NCI-H748 (cell line): ENCODE measurements at regions not wholly inside any gene's neighbourhood (a gene's known extent, or its start where the extent isn't known, plus 50 kb on each side); places are given as distances from the start of the nearest gene placed in this dataset.
"Not testable (repeated sequence)": the region's sequence is repeated elsewhere in the genome, so short reads cannot be mapped to it uniquely, and the experiment has no call there.

Experiments
- DNase-seq: peaks from one replicate; lab custom pipeline; 2025; ENCODE audit not compliant: unreplicated experiment; lab: John Stamatoyannopoulos, UW

GRCh38 chr12:105423237-105423636 lies 92.7 kb downstream of the C12orf75 start:
- no peak for DNase-seq

DNA sequence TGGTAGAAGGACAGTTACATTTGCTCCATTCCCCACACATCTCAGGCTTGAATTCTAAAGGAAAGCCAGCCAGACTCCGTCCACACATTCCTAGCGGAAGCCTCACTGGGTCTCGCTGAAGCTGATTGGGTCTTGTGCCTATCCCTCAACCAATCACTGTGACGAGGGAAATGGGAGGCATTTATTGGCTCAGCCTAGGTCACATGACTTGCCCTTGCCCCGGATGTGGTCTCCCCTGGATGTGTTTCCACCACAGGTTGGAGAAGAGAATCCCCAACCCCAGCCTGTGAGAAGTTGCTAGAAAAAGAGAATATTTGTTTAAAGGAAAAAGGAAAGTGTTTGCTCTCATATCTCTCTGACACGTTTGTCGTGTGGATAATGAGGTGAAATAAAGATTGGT lies 93.4 kb downstream of the C12orf75 start:
- no peak for DNase-seq

- no peak for DNase-seq
Observed at GRCh38 chr12:105425254-105426174, 95.0 kb downstream of the C12orf75 start.

- no peak for DNase-seq
Observed at GRCh38 chr12:105426766-105427165, 96.3 kb downstream of the C12orf75 start.

GRCh38 chr12:105427883-105428282 lies 97.4 kb downstream of the C12orf75 start:
- no peak for DNase-seq

DNA sequence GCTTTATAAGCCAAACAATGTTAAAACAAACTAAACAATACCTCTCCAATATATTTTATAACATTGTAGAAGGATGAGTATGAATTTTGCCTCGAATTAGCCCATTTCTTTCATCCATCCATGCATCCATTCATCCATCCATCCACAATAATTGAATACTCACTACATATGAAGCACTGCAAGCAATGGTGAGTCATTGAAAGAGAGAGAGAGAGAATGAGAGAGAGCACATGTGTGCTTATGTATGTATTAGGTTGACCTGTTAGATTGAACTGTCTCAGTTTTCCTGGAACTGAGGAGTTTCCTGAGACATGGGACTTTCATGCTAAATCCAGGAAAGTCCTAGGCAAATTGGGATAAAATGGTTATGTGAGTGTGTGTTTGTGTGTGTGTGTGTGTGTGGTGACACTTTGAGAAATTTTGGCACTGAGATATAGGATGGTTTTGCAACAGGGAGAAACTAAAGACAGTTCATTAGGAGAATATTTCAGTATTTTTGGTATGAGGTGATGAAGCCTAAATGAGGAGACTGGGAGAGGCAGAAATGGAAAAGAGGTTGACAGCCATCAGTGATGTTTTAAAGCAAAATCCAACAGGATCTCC lies 98.4 kb downstream of the C12orf75 start:
- no peak for DNase-seq

- DNase-seq: no peak
Observed at GRCh38 chr12:105429511-105429910, 99.0 kb downstream of the C12orf75 start.

DNA sequence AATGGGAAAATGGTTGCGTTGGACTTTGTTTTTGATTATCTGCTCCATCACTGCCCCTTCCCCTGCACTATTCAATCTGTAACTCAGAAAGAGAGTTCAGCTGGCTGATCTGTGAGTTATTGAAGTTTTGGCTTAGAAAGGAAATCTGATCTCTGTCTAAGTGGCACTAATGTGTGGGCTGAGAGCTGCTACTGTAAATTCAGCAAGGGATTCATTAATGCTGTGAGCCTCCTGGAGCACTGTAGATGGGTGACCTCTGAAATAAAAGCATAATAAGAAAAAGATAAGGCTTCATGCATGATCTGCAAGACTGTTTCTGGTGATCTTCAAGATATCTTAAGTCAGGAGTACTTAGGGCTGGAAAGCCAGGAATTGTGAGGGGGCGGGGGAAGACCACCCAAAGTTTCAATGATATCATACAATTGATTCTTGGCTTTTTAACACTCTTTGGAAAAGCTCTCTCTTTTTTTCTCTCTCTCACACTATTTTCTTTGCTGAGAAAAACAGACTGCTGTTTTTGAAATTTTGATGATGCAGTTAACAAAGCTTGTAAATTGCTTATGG lies 101.1 kb downstream of the C12orf75 start:
- no peak for DNase-seq

DNA sequence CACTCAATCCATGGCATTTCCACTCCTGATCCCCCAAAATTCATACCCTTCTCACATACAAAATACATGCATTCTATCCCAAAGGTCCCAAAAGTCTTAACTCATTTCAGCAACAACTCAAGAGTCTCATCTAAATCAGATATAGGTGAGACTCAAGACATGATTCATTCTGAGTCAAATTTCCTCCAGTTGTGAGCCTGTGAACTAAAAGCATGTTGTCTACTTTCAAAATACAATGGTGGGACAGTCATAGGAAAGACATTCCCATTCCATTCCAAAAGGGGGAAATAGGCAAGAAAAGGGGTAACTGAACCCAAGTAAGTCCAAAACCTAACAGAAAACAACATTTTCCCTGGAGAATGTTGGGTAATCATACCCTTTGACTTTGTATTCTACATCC lies 103.3 kb downstream of the C12orf75 start:
- no peak for DNase-seq

GRCh38 chr12:105436636-105437035 lies 106.1 kb downstream of the C12orf75 start:
- no peak for DNase-seq

- DNase-seq: no peak
Observed at GRCh38 chr12:105440037-105440664, 109.7 kb downstream of the C12orf75 start.

DNA sequence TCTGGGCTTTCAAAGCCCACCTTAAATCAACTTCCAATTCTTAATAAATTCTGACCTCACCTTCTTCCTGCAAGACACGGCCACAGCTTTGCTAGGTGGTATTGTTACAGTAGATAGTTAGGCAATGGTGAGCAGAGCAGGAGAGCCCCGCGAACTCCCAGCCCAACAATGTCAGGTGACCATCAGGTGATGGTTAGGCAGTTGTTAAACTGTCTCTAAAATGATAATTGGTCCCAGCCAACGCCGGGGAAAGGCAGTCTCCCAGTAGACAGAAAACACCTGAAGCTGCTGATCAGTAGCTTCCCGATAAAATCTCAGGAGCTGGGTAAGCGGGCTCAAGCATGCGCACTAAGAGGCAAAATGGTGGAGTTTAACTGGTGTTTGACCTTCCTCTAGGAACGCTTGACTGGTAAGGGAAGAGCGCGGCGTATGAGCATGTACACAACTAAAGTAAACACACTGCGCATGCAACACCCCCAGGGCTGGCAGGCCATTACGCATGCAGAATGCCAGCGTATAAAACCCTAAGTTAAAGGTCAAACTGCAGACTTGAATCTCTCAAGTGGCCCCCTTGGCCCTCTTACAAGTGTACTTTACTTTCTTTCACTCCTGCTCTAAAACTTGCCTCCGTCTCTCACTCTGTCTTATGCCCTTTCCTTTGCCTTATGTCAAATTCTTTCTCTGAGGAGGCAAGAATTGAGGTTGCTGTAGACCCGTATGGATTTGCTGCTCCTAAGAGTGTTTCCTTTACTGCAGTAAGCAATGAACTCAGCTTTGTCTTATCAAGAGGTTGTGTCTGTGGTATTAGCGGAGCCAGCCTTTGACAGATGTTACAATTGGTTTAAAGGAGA lies 113.5 kb downstream of the C12orf75 start:
- peak; percentile 49 for DNase-seq

GRCh38 chr12:105444653-105445102 lies 114.2 kb downstream of the C12orf75 start:
- no peak for DNase-seq

DNA sequence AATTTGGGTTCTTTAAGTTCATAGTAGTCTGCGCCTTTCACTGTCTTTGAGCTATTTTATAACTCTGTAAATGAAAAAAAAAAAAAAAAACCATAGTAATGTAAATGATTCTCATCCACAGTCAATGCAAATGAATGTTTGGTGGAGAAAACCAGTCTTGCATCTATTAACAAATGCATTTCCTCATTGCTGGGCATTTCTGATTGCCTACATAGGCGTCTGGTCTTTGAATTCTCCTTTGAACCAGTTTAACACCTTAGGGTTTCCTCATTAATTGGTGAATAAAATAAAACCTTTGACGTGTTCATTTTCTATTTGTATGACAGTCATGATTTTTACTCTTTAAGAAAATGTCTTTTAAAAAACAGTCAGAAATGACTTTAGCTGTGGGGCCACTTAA lies 114.8 kb downstream of the C12orf75 start:
- no peak for DNase-seq

GRCh38 chr12:105445649-105446048 lies 115.2 kb downstream of the C12orf75 start:
- DNase-seq: no peak

DNA sequence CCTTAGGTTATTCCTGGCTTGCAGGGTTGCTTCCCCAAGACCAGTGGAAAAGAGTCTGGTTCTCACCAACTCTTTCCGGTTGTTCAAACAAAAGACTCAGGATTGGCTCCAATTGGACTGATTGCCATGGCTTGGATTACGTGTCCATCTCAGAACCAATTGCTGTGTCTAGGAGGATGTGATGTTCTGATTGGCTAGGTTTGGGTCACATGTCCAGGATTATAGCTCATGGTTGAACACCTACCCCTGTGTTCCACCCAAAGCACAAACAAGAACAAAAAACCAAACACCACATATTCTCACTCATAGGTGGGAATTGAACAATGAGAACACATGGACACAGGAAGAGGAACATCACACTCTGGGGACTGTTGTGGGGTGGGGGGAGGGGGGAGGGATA lies 116.0 kb downstream of the C12orf75 start:
- DNase-seq: not testable (repeated sequence)

DNA sequence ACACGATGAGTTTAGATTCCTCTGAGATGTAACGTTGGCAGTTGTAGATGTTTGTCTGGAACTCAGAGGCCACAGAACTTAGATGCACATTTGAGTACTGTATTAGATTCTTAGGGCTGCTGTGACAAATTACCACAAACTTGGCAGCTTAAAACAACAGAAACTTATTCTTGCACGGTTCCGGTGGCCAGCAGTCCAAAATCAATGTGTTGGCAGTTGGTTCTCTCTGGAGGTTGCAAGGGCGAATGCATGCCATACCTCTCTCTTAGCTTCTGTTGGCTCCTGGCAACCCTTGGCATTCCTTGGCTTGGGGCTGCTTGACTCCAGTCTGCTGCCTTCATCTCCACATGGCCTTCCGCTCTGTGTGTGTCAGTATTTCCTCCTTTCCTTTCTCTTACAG lies 118.9 kb downstream of the C12orf75 start:
- DNase-seq: no peak

DNA sequence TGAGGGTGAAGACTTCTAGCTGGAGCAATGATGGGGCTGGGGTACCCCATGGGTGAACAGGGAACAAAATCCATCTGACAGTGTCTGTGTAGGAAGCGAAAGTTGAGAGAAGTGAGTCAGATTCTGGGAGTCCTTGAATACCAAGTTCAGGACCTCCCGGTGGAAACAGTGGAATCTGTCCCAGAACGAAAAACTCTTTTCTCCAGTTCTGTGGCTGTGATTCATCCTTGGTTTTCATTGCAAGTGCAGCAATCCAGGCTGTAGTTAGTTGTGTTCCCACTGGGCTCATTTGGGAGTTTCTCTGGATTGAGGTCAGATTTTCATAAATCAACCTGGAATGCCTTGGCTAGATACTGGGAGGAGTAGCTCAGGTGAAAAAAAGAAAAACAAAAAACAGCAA lies 120.7 kb downstream of the C12orf75 start:
- no peak for DNase-seq

- DNase-seq: no peak
Observed at GRCh38 chr12:105451798-105452197, 121.3 kb downstream of the C12orf75 start.

- no peak for DNase-seq
Observed at GRCh38 chr12:105453316-105453715, 122.8 kb downstream of the C12orf75 start.

GRCh38 chr12:105454688-105455087 lies 124.2 kb downstream of the C12orf75 start:
- no peak for DNase-seq
